Stimulated activated CD8-positive, alpha-beta memory T cell treated with anti-CD3 and anti-CD28 coated beads, Interleukin-7, amount 100 ng/mL, for 48 hours (primary cell): ENCODE measurements at regions not wholly inside any gene's neighbourhood (a gene's known extent, or its start where the extent isn't known, plus 50 kb on each side); places are given as distances from the start of the nearest gene placed in this dataset.

Experiments used
- DNase-seq, 2 donors: peaks; one replicate each; pipeline ENCODE4 v3.0.0-alpha.2; 2020; ENCODE audit warnings: low read depth in 1 of 2; ENCODE audit errors: extremely low read depth in 1 of 2

- no peak for DNase-seq
Measured at GRCh38 chr11:128125723-128126122, 461.6 kb downstream of the ETS1 start.

DNA sequence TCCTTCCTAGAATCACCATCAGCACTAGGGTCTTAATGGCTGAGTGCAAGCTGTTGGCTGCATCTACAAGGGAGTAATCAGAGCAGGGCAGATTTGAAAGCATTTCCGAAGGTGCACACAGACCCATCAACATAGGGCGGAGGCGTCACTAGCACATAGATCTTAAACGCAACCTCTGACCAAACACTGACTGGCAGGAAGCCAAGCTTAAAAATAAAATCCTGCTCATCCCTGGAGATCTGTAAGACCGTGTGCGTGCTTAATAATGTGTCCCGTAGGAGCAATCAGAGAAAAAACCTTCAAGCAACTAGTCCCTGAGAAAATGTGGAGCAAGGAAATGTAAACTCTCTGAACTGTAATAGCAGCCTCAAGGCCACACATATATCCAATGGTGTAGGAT lies 470.5 kb downstream of the ETS1 start:
- no peak for DNase-seq

- DNase-seq: no peak
Measured at GRCh38 chr11:128116447-128116846, 470.9 kb downstream of the ETS1 start.

DNA sequence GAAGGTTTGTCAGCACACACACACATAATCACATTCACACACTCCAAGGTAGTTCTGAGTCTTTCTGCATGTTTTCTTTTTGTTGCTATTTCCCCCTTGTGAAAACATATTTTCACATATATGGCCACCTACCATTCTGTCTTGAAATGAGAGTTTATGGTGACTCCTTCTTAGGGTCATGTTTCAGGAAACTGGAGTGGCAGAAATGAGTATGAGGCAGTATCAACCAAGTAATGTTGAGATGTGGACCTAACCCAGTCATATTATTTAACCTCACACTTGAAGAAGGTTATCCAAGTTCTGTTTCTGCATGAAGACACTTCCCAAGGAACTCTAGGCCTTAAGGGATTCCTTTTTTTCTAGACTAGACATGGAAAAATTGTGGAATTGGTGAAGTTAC lies 481.4 kb downstream of the ETS1 start:
- no peak for DNase-seq

DNA sequence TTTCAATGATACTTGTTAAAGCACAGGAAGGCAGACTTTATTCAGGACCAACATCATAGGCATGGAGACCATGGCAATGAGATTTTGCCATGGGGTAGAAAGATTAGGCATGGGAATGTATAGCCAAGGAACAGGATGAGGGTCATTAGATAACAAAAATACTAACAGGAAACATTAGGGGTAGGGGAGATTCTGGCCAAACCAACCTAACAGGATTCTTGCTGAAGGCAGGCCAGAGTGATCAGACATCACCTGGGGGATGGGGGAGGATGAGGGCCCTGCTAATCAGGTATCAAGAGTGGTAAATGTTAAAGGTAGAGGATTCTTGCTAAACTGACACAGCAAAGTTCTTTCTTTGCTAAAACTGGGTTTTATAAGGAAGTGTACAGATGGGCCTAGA lies 481.8 kb downstream of the ETS1 start:
- DNase-seq: no peak

GRCh38 chr11:128103278-128103873 lies 484.0 kb downstream of the ETS1 start:
- DNase-seq: no peak

DNA sequence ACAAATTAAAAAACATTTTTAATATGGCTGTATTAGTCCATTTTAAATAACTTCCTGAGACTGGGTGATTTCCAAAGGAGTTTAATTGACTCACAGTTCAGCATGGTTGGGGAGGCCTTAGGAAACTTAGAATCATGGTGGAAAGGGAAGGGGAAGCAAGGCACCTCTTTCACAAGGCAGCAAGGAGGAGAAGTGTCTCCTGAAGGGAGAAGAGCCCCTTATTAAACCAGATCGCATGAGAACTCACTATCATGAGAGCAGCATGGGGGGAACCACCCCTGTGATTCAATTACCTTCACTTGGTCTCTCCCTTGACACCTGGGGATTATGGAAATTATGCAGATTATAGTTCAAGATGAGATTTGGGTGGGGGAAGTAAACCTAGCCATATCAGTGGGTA lies 488.6 kb downstream of the ETS1 start:
- DNase-seq: no peak

DNA sequence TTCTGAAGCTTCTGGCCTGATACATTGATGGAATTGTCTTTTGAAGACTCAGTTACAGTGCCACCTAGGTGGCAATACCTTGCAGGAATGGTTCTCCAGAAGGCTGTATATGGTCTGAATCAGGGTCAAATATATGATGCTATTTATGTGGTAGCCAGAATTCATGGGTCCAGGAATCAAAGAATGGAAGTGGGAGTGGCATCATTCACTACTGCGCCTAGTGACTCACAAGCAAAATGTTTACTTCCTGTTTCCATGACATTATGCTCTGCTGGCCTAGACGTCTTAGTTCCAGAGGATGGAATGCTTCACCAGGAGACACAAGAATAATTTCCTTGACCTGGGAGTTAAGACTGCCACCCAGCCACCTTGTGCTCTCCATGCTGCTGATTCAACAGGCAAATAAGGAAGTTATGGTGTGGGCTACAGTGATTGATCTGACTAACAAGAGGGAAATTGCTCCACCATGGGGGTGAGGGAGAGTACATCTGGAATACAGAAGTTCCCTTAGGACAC lies 491.8 kb downstream of the ETS1 start:
- DNase-seq: no peak

- DNase-seq: no peak
Measured at GRCh38 chr11:128093689-128094088, 493.7 kb downstream of the ETS1 start.

GRCh38 chr11:128089962-128090361 lies 497.4 kb downstream of the ETS1 start:
- no peak for DNase-seq

- no peak for DNase-seq
Measured at GRCh38 chr11:128086794-128087193, 500.6 kb downstream of the ETS1 start.

DNA sequence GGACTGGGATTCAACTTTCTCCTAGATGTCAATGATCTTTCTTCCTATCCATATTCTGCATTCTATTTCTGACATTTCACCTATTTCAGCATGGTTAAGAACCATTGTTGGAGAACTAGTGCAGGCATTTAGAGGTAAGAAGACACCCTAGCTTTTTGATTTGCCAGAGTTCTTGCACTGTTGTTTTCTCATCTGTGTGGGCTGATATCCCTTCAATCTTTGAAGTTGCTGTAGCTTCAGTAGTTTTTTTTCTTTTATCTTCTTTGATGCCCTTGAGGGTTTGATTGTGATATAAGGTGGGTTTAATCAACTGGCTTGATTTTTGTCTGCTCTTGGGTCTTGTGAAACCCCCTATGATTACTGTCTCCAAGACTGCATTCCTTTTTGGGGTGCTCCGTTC lies 502.1 kb downstream of the ETS1 start:
- no peak for DNase-seq

GRCh38 chr11:128082574-128082973 lies 504.8 kb downstream of the ETS1 start:
- DNase-seq: no peak

DNA sequence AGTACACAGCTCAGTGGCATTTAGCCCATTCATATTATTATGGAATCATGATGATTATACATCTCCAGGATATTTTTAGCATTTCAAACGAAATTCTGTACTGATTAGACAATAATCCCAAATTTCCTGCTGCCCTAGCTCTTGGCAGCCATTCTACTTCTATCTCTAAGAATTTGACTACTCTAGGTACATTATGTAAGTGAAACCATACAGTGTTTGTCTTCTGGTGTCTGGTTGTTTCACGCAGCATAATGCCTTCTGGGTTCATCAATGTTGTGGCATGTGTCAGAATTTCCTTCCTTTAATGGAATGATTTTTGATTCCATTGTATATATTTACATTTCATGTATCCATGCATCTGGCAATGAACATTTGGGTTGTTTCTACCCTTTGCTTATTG lies 517.7 kb downstream of the ETS1 start:
- no peak for DNase-seq

DNA sequence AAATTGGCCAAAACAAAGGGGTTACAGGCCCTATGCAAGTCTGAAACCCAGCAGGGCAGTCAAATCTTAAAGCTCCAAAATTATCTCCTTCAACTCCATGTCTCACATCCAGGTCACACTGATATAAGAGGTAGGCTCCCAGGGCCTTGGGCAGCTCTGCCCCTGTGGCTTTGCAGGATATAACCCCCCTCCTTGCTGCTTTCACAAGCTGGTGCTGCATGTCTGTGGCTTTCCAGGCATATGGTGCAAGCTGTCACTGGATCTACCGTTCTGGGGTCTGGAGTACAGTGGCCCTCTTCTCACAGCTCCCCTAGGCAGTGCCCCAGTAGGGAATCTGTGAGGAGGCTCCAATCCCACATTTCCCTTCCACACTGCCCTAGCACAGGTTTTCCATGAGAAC lies 519.6 kb downstream of the ETS1 start:
- no peak for DNase-seq

- no peak for DNase-seq
Measured at GRCh38 chr11:128066399-128066798, 521.0 kb downstream of the ETS1 start.

GRCh38 chr11:128061281-128061871 lies 526.0 kb downstream of the ETS1 start:
- no peak for DNase-seq

- no peak for DNase-seq
Measured at GRCh38 chr11:128058580-128059208, 528.7 kb downstream of the ETS1 start.

- no peak for DNase-seq
Measured at GRCh38 chr11:128057786-128058395, 529.5 kb downstream of the ETS1 start.

DNA sequence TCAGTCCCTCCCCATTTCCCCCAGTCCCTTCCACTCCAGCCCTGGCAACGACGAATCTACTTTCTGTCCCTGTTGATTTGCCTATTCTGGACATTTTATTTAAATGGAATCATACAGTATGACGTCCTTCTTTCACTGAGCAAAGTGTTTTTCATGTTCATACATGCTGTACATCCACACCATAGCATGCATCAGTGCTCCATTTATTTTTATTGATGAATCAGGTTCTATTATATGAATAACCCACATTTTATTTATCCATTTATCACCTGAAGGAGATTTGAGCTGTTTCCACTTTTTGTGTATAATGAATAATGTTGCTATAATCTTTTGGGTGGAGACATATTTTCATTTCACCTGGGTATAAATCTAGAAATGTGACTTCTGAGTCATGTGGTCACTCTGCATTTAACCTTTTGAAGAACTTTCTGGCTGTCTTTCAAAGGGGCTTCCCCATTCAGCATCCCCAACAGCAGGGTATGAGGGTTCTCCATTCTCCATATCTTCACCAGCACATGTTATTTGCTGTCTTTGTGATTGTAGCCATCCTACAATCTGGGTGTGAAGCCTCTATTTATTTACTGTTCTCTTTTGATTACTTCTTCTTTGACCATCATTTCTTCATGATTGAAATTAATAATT lies 531.7 kb downstream of the ETS1 start:
- no peak for DNase-seq
